A673 (cell line): ENCODE measurements at regions not wholly inside any gene's neighbourhood (a gene's known extent, or its start where the extent isn't known, plus 50 kb on each side); places are given as distances from the start of the nearest gene placed in this dataset.

ENCODE experiments used
- CTCF ChIP-seq: fragments of 300-800, 200-600 bp; sonication (generic); conservative IDR thresholded peaks from 2 replicates; pipeline ENCODE4 v1.5.1; 2017; ENCODE audit warnings: low read depth, mild to moderate bottlenecking, antibody characterized with exemption, low read length, moderate library complexity, mixed read lengths
- EZH2 ChIP-seq: fragments of 200-600 bp; sonication (generic); IDR thresholded peaks from 2 replicates; pipeline ENCODE4 v1.6.1; 2017; ENCODE audit warnings: borderline replicate concordance, low read depth, mild to moderate bottlenecking, mixed read lengths, antibody characterized with exemption, low read length; ENCODE audit not compliant: poor library complexity, severe bottlenecking

- TF ChIP-seq CTCF (no peak), EZH2 (no peak)
Observed at GRCh38 chr5:3258050-3258449, 337.6 kb upstream of the IRX1 start.
